ENCODE measurements at regions not wholly inside any gene's neighbourhood (a gene's known extent, or its start where the extent isn't known, plus 50 kb on each side); places are given as distances from the start of the nearest gene placed in this dataset.

DNA sequence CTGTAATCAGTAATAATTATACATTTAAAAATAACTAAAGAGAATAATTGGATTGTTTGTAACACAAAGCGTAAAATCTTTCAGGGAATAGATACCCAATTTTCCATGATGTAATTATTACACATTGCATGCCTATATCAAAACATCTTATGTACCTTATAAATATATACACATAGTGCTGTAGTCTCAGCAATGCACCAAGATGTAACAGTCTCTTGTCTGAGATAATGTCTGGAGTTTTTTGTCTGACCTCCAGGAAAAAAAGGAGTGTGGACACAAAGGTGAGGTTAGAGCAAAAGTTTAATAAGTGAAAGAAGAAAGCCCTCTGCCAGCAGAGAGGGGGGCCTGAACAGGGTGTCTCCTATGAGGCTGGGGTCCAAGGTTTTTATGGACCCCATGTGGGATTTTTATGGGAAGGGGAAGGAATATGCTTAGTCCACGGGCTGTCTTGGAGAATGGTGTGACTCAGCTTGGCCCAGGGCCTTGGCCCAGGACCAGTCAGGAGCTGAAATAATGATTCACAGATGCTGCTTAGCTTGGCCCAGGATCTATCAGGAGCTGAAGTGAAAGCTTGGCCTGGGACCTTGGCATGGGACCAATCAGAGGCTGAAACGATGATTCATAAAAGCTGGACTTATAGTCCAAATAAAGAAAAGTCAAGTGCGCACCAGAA lies 545.0 kb downstream of the ZPLD1 start:
- Histone ChIP-seq H4K20me1 (ENCODE audit: control insufficient read depth, insufficient read depth) (no peaks in the 10 kb centered on the region), H3K9me3 (replicated peaks; ENCODE audit: control insufficient read depth, insufficient read depth, low read length) (no peaks in the 10 kb centered on the region), H3K4me1 (ENCODE audit: control insufficient read depth, insufficient read depth, low read length) (no peaks in the 10 kb centered on the region), H3K4me3 (no peak overlapping the region), H3K36me3 (ENCODE audit: control insufficient read depth in 2 of 2, insufficient read depth in 2 of 2, low read length in 1 of 2) (no peaks in the 10 kb centered on the region), H3K27ac (ENCODE audit: control insufficient read depth, insufficient read depth) (no peak overlapping the region), H3K79me2 (ENCODE audit: control insufficient read depth, insufficient read depth, low read length) (no peaks in the 10 kb centered on the region), H3K4me2 (ENCODE audit: control insufficient read depth, insufficient read depth) (no peak overlapping the region), H3K27me3 (replicated peaks in 1 of 2; ENCODE audit: control insufficient read depth in 2 of 2, insufficient read depth in 2 of 2, low read length in 1 of 2) (no peaks in the 10 kb centered on the region), H2AFZ (ENCODE audit: control insufficient read depth, low read depth, low read length) (no peak overlapping the region), H3K9ac (ENCODE audit: control insufficient read depth, insufficient read depth, low read length) (no peak overlapping the region)
- no peak for DNase-seq (ENCODE audit: low read depth, low spot score)
- SMC1A ChIA-PET (ENCODE audit: uncharacterized antibody, unreplicated experiment): no interaction called here
- RAD21 ChIA-PET (ENCODE audit: unreplicated experiment): no interaction called here
- ATAC-seq: no peak
- POLR2A ChIA-PET: no interaction called here
- no peak for FAIRE-seq
- in situ Hi-C loops (cut with MboI): no loop called here
- CTCF ChIA-PET: no interaction called here
- intact Hi-C loops (cut with micrococcal nuclease; ENCODE audit: unreplicated experiment): no loop called here
- 9% methylated on average over 4 of the region's 4 CpGs for WGBS (ENCODE audit: insufficient coverage, insufficient replicate concordance, low lambda C conversion rate, missing lambda C conversion rate)
- no TSS peak for BruUV-seq (replicated peaks)
- TF ChIP-seq ESRRA (IDR thresholded peaks at IDR 0.05; ENCODE audit: low read length) (no peak), FOS (IDR thresholded peaks at IDR 0.05; ENCODE audit: borderline replicate concordance, extremely low read depth, insufficient read length) (no peak), POLR2A (IDR thresholded peaks at IDR 0.05; ENCODE audit: low read depth, low read length) (no peak), PML (IDR thresholded peaks at IDR 0.05; ENCODE audit: low read length) (no peak), GATAD2B (conservative IDR thresholded peaks at IDR 0.05; ENCODE audit: low read depth) (no peak), RELB (IDR thresholded peaks at IDR 0.05; ENCODE audit: low read depth) (no peak), SMAD1 (IDR thresholded peaks at IDR 0.05; ENCODE audit: low read depth, partially characterized antibody) (no peak), PBX3 (IDR thresholded peaks at IDR 0.05; ENCODE audit: insufficient replicate concordance, low read depth, low read length) (no peak), SKIL (IDR thresholded peaks at IDR 0.05; ENCODE audit: low read depth, poor library complexity, severe bottlenecking) (no peak), ZNF622 (IDR thresholded peaks at IDR 0.05) (no peak), CBFB (IDR thresholded peaks at IDR 0.05; ENCODE audit: low read depth) (no peak), SMC3 (IDR thresholded peaks at IDR 0.05; ENCODE audit: borderline replicate concordance, low read length) (no peak), ZSCAN29 (IDR thresholded peaks at IDR 0.05) (no peak), RAD21 (IDR thresholded peaks at IDR 0.05; ENCODE audit: insufficient read depth, low read depth, low read length) (no peak), POU2F2 (IDR thresholded peaks at IDR 0.05; ENCODE audit: borderline replicate concordance, low read depth, low read length) (no peak), NR2C1 (IDR thresholded peaks at IDR 0.05) (no peak), RUNX3 (IDR thresholded peaks at IDR 0.05; ENCODE audit: low read length) (no peak), ZNF384 (IDR thresholded peaks at IDR 0.05; ENCODE audit: borderline replicate concordance, low read depth, low read length) (no peak)
- TF ChIP-seq, protein P1, sequence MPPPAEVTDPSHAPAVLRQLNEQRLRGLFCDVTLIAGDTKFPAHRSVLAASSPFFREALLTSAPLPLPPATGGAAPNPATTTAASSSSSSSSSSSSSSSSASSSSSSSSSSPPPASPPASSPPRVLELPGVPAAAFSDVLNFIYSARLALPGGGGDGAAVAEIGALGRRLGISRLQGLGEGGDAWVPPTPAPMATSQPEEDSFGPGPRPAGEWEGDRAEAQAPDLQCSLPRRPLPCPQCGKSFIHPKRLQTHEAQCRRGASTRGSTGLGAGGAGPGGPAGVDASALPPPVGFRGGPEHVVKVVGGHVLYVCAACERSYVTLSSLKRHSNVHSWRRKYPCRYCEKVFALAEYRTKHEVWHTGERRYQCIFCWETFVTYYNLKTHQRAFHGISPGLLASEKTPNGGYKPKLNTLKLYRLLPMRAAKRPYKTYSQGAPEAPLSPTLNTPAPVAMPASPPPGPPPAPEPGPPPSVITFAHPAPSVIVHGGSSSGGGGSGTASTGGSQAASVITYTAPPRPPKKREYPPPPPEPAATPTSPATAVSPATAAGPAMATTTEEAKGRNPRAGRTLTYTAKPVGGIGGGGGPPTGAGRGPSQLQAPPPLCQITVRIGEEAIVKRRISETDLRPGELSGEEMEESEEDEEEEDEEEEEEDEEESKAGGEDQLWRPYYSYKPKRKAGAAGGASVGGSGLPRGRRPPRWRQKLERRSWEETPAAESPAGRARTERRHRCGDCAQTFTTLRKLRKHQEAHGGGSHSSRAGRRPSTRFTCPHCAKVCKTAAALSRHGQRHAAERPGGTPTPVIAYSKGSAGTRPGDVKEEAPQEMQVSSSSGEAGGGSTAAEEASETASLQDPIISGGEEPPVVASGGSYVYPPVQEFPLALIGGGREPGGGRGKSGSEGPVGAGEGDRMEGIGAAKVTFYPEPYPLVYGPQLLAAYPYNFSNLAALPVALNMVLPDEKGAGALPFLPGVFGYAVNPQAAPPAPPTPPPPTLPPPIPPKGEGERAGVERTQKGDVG (CRISPR knock-in tag; IDR thresholded peaks at IDR 0.05): no peak
